D341Med (cell line): ENCODE measurements at regions not wholly inside any gene's neighbourhood (a gene's known extent, or its start where the extent isn't known, plus 50 kb on each side); places are given as distances from the start of the nearest gene placed in this dataset.
"Not testable (repeated sequence)": the region's sequence is repeated elsewhere in the genome, so short reads cannot be mapped to it uniquely, and the experiment has no call there.

Source experiments
- DNase-seq: peaks from one replicate; pipeline ENCODE4 v3.0.0; 2012; ENCODE audit warnings: low spot score

DNA sequence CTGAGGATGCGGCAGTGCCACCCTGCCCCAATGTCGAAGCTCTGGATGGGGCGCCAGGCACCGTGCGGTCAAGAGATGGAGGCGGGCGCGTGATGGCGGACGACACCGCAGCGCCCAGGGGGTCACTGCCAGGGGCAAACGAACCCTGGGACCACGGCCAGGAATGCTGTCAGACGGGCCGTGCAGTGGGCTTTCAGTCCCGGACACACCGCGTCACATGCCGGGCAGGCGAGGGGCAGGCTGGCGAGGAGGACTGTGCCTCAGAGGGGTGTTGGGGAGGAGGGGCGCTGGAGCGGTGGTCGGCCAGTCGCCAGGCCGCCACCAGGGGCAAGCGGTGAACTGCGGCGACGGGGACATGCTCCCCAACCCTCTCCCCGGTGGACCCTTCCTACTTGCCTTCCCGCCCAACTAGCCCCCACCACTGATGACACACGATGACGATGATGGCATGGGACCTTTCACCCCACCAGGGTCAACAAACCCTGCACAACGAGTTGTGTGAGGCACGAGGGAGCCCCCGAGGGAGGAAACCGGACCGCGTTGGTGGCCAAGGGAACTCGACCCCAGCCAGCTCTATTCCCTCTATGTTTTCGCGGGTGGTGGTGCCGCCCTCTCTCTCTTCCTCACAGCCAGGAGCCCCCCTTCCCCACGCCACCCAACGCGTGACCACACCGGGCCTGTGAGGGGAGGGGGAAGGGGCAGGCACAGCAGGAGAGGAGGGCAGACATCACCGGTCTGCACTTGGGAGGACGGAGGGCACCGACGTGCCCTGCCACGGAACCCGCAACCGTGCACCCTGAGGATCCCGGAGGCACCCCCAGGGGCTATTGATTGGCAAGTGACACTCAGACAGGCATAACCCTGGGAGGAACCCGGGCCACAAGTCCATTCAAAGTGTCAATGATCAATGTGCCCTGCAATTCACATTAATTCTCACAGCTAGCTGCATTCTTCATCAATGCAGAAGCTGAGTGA lies 1960.9 kb upstream of the DEFB115 start:
- DNase-seq: no peak

DNA sequence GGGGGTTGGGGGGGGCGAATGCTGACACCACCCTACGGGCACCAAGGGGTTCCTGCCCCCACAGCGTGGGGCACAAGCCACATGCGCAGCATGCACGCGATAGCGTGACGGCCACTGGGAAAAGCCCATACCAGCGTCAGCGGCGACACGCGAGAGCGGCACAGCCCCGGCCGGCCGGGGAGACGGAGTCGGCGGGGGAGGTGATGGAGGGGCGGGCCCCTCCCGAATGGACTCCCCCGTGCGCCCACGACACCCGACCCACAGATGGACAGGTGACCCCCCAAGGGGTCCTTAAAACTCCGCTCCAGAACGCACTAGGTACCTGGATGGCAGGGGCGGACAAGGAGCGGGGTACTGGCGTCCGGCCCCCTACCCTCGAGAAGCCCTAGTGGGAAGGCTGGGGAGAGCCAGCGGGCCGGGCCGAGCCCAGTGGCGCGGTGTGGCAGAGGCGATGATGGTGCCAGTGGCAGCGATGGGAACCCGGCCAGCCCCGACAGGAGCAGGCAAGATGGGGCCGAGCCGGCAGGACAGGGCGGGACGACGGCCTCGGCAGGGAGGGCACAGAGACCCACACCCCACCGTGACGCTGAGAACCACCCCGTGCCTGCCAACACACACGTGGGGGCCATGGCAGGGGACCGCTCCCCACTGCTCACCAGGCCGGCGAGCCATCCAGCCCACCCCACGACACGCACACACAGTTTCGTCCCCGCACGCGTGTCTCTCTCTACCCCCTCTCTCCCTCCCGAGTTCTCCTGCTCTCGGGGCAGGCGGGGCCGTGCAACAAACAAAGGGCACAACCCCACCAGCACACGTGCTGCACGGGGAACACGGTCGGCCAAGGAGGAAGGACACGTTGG lies 1959.8 kb upstream of the DEFB115 start:
- DNase-seq: no peak

- no peak for DNase-seq
Observed at GRCh38 chr20:29298271-29298590, 1959.2 kb upstream of the DEFB115 start.

GRCh38 chr20:29298759-29299613 lies 1958.5 kb upstream of the DEFB115 start:
- DNase-seq: no peak

DNA sequence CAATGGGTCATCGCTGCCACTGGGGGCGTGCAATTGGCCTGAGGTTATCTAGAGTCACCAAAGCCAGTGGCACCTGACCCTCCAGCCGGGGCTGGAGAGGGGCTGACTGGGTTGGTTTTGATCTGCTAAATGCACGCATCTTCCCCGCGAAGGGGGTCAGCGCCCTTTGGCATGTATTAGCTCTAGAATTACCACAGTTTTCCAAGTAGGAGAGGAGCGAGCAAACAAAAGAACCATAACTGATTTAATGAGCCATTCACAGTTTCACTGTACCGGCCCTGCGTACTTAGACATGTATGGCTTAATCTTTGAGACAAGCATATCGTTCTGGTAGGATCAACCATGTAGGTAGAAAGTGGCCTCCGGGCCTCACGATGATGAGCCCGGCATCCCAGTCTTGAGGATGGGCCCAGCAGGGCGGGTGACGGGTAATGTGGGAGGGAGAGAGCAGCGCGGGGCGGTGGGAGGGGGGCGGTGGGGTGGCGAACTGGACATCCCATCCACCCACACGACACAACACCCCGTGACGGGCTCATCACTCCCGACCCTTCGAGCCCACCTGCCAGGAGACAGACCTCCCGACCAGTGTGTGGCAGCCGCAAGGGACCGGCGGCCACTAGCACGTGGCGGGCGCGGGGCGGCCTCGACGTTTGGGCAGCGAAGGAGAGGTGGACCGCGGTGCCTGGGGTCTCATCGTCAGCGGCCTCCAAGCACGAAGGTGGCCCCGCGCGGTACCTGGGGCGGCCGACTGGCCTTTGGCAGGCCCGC lies 1957.5 kb upstream of the DEFB115 start:
- DNase-seq: no peak

DNA sequence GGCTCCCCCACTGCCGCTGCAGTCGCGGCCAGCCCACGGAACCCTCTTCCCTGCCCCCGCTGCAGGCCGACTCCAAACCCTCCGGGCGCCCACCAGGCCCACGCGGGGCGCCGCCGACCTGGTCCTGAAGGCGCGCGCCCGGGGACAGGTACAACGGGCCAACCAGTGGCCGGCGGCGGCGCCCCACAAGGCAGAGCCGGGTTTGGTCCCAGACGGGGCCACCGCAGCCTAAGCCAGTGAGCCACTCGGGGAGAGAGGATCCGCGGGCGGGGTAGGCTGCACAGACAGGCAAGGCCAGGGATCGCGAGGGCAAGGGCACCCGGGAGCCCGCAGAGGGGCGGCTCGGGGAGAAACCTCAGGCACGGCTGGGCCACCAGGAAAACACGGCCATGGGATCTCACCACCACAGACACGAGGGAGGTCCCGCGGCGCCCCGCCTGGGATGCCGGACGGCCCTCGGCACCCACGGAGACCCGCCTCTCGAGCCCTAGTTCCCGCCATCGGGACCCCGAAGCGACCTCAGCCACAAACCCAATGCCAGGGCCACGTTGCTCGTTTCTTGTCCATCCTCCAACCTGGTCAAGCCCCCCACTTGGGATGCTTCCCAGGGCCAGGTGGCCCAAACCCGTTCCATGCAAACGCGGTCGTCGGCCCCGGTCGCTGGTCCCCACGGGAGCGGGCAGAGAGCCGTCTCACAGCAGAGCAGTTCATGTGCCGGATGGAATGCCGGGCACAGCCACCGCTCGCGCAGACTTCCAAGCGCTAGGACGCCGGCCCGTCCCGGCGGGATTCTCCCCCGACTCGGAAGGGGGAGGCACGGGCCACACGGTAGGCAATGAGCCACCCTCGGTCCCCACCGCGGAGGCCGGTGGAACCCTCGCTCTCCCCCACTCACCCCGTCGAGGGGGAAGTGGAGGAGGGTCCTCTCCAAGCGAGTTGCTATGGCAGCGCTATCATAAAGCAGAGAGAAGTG lies 1956.6 kb upstream of the DEFB115 start:
- no peak for DNase-seq

- DNase-seq: no peak
Observed at GRCh38 chr20:29301624-29302259, 1955.7 kb upstream of the DEFB115 start.

- DNase-seq: no peak
Observed at GRCh38 chr20:29302979-29303644, 1954.4 kb upstream of the DEFB115 start.

- no peak for DNase-seq
Observed at GRCh38 chr20:29306390-29307072, 1950.9 kb upstream of the DEFB115 start.

GRCh38 chr20:29307484-29307883 lies 1950.0 kb upstream of the DEFB115 start:
- not testable (repeated sequence) for DNase-seq

- DNase-seq: not testable (repeated sequence)
Observed at GRCh38 chr20:29308956-29309355, 1948.5 kb upstream of the DEFB115 start.

- DNase-seq: not testable (repeated sequence)
Observed at GRCh38 chr20:29309481-29309880, 1948.0 kb upstream of the DEFB115 start.

DNA sequence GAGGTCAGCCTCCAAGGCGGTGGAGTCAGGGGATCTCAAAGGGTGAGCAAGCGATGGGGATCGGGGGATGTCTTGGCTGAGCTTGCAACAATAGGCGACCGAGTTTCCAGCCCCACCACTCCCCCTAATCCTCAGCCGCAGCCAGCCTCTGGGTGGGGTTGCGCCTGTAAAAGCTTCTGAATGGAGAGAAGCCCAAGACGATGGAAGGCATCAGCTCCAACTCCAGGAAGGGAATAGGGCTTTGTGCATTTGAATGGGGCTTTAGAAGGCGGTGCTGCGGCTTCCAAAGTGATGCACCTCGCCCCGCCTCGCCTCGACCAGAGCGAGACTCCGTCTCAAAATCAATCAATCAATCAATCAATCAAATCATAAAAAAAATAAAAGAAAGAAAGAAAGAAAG lies 1946.4 kb upstream of the DEFB115 start:
- not testable (repeated sequence) for DNase-seq

DNA sequence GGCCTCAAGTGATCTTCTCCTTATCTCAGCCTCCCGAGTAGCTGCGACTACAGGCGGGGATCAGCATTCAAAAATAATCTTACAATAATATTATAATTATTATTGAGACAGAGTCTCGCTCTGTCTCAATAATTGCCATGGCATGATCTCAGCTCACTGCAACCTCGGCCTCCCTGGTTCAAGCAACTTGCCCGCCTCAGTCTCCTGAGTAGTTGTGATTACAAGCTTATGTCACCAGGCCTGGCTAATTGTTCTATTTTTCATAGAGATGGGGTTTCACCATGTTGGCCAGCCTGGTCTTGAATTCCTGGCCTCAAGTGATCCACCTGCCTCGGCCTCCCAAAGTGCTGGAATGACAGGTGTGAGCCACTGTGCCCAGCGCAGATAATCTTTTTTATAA lies 1944.8 kb upstream of the DEFB115 start:
- not testable (repeated sequence) for DNase-seq

GRCh38 chr20:29313481-29313880 lies 1944.0 kb upstream of the DEFB115 start:
- no peak for DNase-seq

DNA sequence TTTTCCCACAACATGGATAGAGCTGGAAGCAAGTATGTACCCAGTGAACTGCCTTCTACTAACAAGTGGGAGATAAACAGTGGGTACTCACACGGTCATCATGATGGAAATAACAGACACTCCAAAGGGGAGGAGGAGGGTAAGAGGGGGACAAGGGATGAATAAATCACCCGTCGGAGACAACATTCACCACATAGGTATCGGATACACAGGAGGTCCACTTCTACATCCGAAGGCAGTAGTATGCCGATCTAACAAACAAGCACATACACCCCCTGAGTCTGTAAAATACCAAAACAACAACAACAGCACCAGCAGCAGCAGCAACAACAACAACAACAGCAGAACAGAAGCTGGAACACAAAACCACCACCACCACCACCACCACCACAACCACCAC lies 1943.2 kb upstream of the DEFB115 start:
- no peak for DNase-seq

DNA sequence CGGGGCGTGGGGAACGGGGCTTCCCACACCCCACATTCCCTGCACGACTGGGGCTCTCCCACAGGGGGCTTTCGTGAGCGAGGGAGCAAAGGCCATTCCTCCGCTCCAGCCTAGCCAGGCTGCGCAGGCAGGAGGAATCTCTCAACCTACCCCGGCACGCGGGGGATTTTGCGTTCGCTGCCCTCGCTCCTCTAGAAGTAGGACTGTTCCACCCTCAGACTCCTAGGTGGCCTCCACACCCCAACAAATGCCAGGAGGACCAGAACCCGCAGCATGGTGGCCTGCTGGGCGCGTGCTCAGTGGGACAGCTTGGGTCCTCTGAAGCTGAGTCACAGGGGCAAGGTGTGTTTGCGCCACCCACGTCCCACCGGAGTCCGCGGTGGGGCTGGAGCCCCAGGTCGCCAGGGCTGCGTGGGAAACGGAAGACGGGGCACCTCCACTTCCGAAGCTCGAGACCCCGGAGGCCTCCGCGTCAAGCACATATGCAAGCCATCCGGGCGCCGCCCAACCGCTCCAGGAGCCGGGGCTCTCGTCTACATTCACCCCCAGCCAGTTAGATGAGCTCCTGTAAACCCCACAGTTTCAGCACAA lies 1938.5 kb upstream of the DEFB115 start:
- DNase-seq: no peak

- no peak for DNase-seq
Observed at GRCh38 chr20:29319725-29320124, 1937.7 kb upstream of the DEFB115 start.
